ENCODE measurements at regions not wholly inside any gene's neighbourhood (a gene's known extent, or its start where the extent isn't known, plus 50 kb on each side); places are given as distances from the start of the nearest gene placed in this dataset.

DNA sequence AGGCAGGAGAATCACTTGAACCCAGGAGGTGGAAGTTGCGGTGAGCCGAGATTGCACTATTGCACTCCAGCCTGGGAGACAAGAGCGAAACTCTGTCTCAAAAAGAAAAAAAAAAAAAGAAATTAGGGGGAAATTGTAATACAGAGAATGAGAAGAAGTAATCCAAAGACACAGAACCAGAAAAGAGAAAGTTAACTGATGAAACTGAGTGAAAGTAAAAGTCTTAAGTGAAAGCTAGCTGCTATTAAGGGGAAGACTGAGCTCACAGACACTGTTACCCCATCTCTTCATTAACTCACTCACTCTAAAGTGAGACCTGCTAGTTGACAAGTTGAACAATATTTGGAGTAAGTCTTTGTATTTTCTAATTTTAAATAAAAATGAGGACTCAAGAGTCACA lies 763.0 kb upstream of the PCDH10 start:
- TF ChIP-seq NR2C2 (CRISPR knock-in tag; IDR thresholded peaks at IDR 0.05; ENCODE audit: borderline replicate concordance) (no peak), HHEX (CRISPR knock-in tag; IDR thresholded peaks at IDR 0.05) (no peak), SMAD1 (CRISPR knock-in tag; IDR thresholded peaks at IDR 0.05; ENCODE audit: borderline replicate concordance, low read depth) (no peak), ZNF772 (CRISPR knock-in tag; IDR thresholded peaks at IDR 0.05) (no peak), GTF3A (CRISPR knock-in tag; conservative IDR thresholded peaks at IDR 0.05) (no peak), HOXA5 (CRISPR knock-in tag; IDR thresholded peaks at IDR 0.05) (no peak), SNRNP70 (IDR thresholded peaks at IDR 0.05; ENCODE audit: low read depth, low read length) (no peak), GABPB1 (CRISPR knock-in tag; IDR thresholded peaks at IDR 0.05) (no peak), TBP (CRISPR knock-in tag; IDR thresholded peaks at IDR 0.05) (no peak), ZBTB7A (CRISPR knock-in tag; IDR thresholded peaks at IDR 0.05) (no peak), HNRNPL (IDR thresholded peaks at IDR 0.05; ENCODE audit: low read depth, low read length) (no peak), KLF11 (CRISPR knock-in tag; IDR thresholded peaks at IDR 0.05) (no peak), MAFF (IDR thresholded peaks at IDR 0.05; ENCODE audit: low read depth, low read length) (no peak), RFXAP (CRISPR knock-in tag; IDR thresholded peaks at IDR 0.05; ENCODE audit: borderline replicate concordance) (no peak), ATF7-NPFF (CRISPR knock-in tag; IDR thresholded peaks at IDR 0.05; ENCODE audit: low read depth) (no peak)
- TF ChIP-seq, protein P1, sequence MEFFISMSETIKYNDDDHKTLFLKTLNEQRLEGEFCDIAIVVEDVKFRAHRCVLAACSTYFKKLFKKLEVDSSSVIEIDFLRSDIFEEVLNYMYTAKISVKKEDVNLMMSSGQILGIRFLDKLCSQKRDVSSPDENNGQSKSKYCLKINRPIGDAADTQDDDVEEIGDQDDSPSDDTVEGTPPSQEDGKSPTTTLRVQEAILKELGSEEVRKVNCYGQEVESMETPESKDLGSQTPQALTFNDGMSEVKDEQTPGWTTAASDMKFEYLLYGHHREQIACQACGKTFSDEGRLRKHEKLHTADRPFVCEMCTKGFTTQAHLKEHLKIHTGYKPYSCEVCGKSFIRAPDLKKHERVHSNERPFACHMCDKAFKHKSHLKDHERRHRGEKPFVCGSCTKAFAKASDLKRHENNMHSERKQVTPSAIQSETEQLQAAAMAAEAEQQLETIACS (CRISPR knock-in tag; IDR thresholded peaks at IDR 0.05) = no peak
- TF ChIP-seq, protein P2, sequence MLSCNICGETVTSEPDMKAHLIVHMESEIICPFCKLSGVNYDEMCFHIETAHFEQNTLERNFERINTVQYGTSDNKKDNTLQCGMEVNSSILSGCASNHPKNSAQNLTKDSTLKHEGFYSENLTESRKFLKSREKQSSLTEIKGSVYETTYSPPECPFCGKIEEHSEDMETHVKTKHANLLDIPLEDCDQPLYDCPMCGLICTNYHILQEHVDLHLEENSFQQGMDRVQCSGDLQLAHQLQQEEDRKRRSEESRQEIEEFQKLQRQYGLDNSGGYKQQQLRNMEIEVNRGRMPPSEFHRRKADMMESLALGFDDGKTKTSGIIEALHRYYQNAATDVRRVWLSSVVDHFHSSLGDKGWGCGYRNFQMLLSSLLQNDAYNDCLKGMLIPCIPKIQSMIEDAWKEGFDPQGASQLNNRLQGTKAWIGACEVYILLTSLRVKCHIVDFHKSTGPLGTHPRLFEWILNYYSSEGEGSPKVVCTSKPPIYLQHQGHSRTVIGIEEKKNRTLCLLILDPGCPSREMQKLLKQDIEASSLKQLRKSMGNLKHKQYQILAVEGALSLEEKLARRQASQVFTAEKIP (CRISPR knock-in tag; IDR thresholded peaks at IDR 0.05; ENCODE audit: borderline replicate concordance) = no peak
- POLR2A ChIA-PET = no interaction called here
- no TSS peak for BruUV-seq (replicated peaks)

More for the DNA sequence above, 763.0 kb upstream of the PCDH10 start:
- Histone ChIP-seq H3K27me3 (ENCODE audit: control insufficient read depth in 1 of 2, insufficient read depth in 2 of 2, low read length in 2 of 2) (no peaks in the 10 kb centered on the region), H3K79me2 (ENCODE audit: insufficient read depth, low read length) (no peaks in the 10 kb centered on the region), H3K4me1 (ENCODE audit: insufficient read depth, low read length) (no peaks in the 10 kb centered on the region), H2AFZ (ENCODE audit: low read length) (no peak overlapping the region), H4K20me1 (ENCODE audit: insufficient read depth, low read length) (no peaks in the 10 kb centered on the region; the same call in 1 of the 2 replicates), H3K4me2 (ENCODE audit: low read depth, low read length) (no peak overlapping the region), H3K27ac (ENCODE audit: extremely low read length, insufficient read depth, low read length) (no peak overlapping the region), H3K36me3 (replicated peaks in 1 of 2; ENCODE audit: control insufficient read depth in 1 of 2, insufficient read depth in 2 of 2, low read length in 2 of 2) (no peaks in the 10 kb centered on the region), H3K9ac (ENCODE audit: insufficient read depth, low read depth, low read length) (no peak overlapping the region), H3K9me3 (ENCODE audit: low read length) (no peaks in the 10 kb centered on the region), H3K4me3 (replicated peaks in 1 of 3; ENCODE audit: insufficient read depth in 1 of 3, low read depth in 2 of 3, low read length in 3 of 3) (no peak overlapping the region)
- no peak for FAIRE-seq
- CTCF ChIA-PET (ENCODE audit: low intra/inter-chr PET ratio, low total read pairs) = no interaction called here
- intact Hi-C loops (cut with micrococcal nuclease; ENCODE audit: unreplicated experiment) (no loop called here), in situ Hi-C loops (cut with HindIII; ENCODE audit: extremely low pct_ligation_motif_present, low pct_unique_long_range_greater_than_20kb) (no loop called here)
- ATAC-seq = no peak
- WGBS (ENCODE audit: low lambda C conversion rate) = 40% methylated on average over 3 of the region's 3 CpGs
- no peak for DNase-seq (ENCODE audit: low spot score)

Data from HepG2 (cell line).